PC-9 (cell line): ENCODE measurements at regions not wholly inside any gene's neighbourhood (a gene's known extent, or its start where the extent isn't known, plus 50 kb on each side); places are given as distances from the start of the nearest gene placed in this dataset.

ENCODE experiments used
- BruUV-seq: library from RNA; stranded (reverse); fragments of 400-500 nt; replicated peaks from 2 replicates; lab custom pipeline; 2021; lab: Mats Ljungman, UMichigan
- CTCF ChIA-PET: fragments of 300-600 bp; sonication (Branson Sonifier 250); formaldehyde crosslinking; loops from one replicate; lab custom pipeline; 2022; ENCODE audit warnings: antibody characterized with exemption; lab: Charles Lee
- POLR2A ChIA-PET: fragments of 300-600 bp; sonication (Branson Sonifier 250); formaldehyde crosslinking; loops from one replicate; lab custom pipeline; 2022; ENCODE audit warnings: antibody characterized with exemption; ENCODE audit not compliant: unreplicated experiment; lab: Charles Lee
- DNase-seq, 2 experiments: peaks; one replicate each; pipeline versions ENCODE4 v3.0.0 to v3.0.0-alpha.2; 2015 to 2022; ENCODE audit warnings: mixed read lengths in 1 of 2
- H2AFZ ChIP-seq: fragments of 200-600 bp; sonication (generic); 2 replicates; pipeline ENCODE4 v1.8.1; 2017; ENCODE audit warnings: antibody characterized with exemption
- H3F3A ChIP-seq: fragments of 200-600 bp; sonication (generic); 2 replicates; pipeline ENCODE4 v1.8.1; 2017; ENCODE audit warnings: antibody characterized with exemption, mild to moderate bottlenecking, low read depth; ENCODE audit not compliant: insufficient read depth
- H3K27ac ChIP-seq: fragments of 200-600 bp; sonication (generic); 2 replicates; pipeline ENCODE4 v1.6.1; 2016; ENCODE audit warnings: mixed run types
- H3K27me3 ChIP-seq: fragments of 200-600 bp; sonication (generic); 2 replicates; pipeline ENCODE4 v1.6.1; 2016; ENCODE audit warnings: low read depth, mixed run types; ENCODE audit not compliant: insufficient read depth
- H3K36me3 ChIP-seq: fragments of 200-600 bp; sonication (generic); 2 replicates; pipeline ENCODE4 v1.6.1; 2016; ENCODE audit warnings: low read depth, mixed run types
- H3K4me1 ChIP-seq: fragments of 200-600 bp; sonication (generic); replicated peaks from 2 replicates; pipeline ENCODE4 v1.6.1; 2016; ENCODE audit warnings: mixed run types; ENCODE audit not compliant: insufficient read depth
- H3K4me2 ChIP-seq: fragments of 200-600 bp; sonication (generic); 2 replicates; pipeline ENCODE4 v1.6.1; 2017; ENCODE audit warnings: mixed run types
- H3K4me3 ChIP-seq: fragments of 200-600 bp; sonication (generic); 2 replicates; pipeline ENCODE4 v1.6.1; 2016; ENCODE audit warnings: mixed run types
- H3K79me2 ChIP-seq: fragments of 200-600 bp; sonication (generic); 2 replicates; pipeline ENCODE4 v1.6.1; 2017; ENCODE audit warnings: low read depth, mixed run types
- H3K9me2 ChIP-seq: fragments of 200-600 bp; sonication (generic); 2 replicates; pipeline ENCODE4 v1.8.1; 2017; ENCODE audit warnings: mild to moderate bottlenecking; ENCODE audit not compliant: insufficient read depth
- H3K9me3 ChIP-seq: fragments of 200-600 bp; sonication (generic); 2 replicates; pipeline ENCODE4 v1.8.1; 2016; ENCODE audit warnings: low read depth; ENCODE audit not compliant: insufficient read depth
- H4K20me1 ChIP-seq: fragments of 200-600 bp; sonication (generic); 2 replicates; pipeline ENCODE4 v1.8.1; 2017; ENCODE audit not compliant: insufficient read depth
- EZH2 ChIP-seq: fragments of 200-600 bp; sonication (generic); IDR thresholded peaks from 2 replicates; pipeline ENCODE4 v1.8.0; 2017; ENCODE audit warnings: antibody characterized with exemption, low read depth
- intact Hi-C: fragments of 100-400 bp; cut with micrococcal nuclease; formaldehyde crosslinking; loops from one replicate; pipeline ENCODE4 v1.10.0; 2022; ENCODE audit not compliant: unreplicated experiment
- TF ChIP-seq, protein P1 (sequence below): fragments of 200-600 bp; sonication (generic); conservative IDR thresholded peaks from 2 replicates; pipeline ENCODE4 v1.6.1; 2017; ENCODE audit warnings: mixed run types, antibody characterized with exemption, mild to moderate bottlenecking, moderate library complexity

DNA sequence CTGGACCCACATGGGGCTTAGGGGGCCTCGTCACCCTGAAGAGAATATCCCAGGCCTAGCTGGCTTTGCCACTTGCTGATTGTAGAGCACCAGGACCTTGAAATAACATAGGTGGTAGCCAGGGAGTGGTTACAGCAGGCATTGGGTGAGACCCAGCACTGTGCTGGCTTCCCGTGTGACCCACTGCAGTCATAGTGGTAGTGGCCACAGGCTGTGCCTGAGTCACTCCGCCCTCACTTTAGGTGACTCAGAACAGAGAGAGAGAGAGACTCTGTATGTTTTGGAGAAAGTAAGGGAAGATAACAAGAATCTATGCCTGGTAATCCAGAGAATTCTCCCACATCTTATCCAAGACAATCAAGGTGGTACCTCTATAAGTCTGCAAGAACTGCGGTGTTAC, 98.7 kb upstream of the LHX8 start:
- Histone ChIP-seq H3K36me3 (no peaks in the 10 kb centered on the region), H3K79me2 (no peaks in the 10 kb centered on the region), H3K9me3 (no peaks in the 10 kb centered on the region), H3F3A (no peaks in the 10 kb centered on the region), H3K4me2 (no peak overlapping the region), H4K20me1 (no peaks in the 10 kb centered on the region), H3K27ac (no peak overlapping the region), H3K4me1 (no peaks in the 10 kb centered on the region), H3K9me2 (no peaks in the 10 kb centered on the region; the same call in 1 of the 2 replicates), H2AFZ (no peak overlapping the region), H3K27me3 (no peaks in the 10 kb centered on the region), H3K4me3 (no peak overlapping the region)
- DNase-seq, result no peak
- ChIA-PET CTCF (no interaction called here), POLR2A (no interaction called here)
- TF ChIP-seq, protein P1, sequence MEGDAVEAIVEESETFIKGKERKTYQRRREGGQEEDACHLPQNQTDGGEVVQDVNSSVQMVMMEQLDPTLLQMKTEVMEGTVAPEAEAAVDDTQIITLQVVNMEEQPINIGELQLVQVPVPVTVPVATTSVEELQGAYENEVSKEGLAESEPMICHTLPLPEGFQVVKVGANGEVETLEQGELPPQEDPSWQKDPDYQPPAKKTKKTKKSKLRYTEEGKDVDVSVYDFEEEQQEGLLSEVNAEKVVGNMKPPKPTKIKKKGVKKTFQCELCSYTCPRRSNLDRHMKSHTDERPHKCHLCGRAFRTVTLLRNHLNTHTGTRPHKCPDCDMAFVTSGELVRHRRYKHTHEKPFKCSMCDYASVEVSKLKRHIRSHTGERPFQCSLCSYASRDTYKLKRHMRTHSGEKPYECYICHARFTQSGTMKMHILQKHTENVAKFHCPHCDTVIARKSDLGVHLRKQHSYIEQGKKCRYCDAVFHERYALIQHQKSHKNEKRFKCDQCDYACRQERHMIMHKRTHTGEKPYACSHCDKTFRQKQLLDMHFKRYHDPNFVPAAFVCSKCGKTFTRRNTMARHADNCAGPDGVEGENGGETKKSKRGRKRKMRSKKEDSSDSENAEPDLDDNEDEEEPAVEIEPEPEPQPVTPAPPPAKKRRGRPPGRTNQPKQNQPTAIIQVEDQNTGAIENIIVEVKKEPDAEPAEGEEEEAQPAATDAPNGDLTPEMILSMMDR, result no peak
- no peak for TF ChIP-seq EZH2
- BruUV-seq, result no TSS peak
- intact Hi-C loops, result no loop called here

DNA sequence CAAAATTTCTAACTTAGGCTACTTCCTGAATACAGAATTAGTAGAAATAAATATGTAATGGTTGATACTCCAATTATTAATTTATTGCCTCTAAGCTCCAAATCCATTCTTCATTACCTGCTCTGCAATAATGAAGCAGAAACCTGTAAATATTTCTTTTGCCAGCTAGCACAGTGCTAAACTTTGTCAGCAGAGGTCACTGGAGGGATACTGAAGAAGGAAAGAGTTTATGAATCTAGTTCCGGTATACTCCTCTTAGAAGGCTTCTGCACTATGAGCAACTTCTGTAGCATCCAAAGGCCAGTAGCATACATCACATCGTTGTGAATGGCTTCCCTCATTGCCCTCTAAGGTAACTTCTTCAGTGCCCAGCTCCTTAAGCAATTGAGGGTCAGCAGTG, 81.0 kb upstream of the LHX8 start:
- ChIA-PET CTCF (no interaction called here), POLR2A (no interaction called here)
- H3K79me2 ChIP-seq, result no peaks in the 10 kb centered on the region
- no peak overlapping the region for H3K4me2 ChIP-seq
- no peaks in the 10 kb centered on the region for H4K20me1 ChIP-seq
- no TSS peak for BruUV-seq
- H2AFZ ChIP-seq, result no peak overlapping the region
- no peaks in the 10 kb centered on the region for H3F3A ChIP-seq
- intact Hi-C loops, result no loop called here
- no peak overlapping the region for H3K4me3 ChIP-seq
- H3K27ac ChIP-seq, result no peak overlapping the region
- no peaks in the 10 kb centered on the region for H3K36me3 ChIP-seq
- TF ChIP-seq EZH2, result no peak
- TF ChIP-seq, protein P1, result no peak; the same call in 1 of the 2 replicates
- H3K4me1 ChIP-seq, result no peaks in the 10 kb centered on the region
- no peaks in the 10 kb centered on the region for H3K9me2 ChIP-seq
- H3K9me3 ChIP-seq, result no peaks in the 10 kb centered on the region
- no peak for DNase-seq
- H3K27me3 ChIP-seq, result no peaks in the 10 kb centered on the region

DNA sequence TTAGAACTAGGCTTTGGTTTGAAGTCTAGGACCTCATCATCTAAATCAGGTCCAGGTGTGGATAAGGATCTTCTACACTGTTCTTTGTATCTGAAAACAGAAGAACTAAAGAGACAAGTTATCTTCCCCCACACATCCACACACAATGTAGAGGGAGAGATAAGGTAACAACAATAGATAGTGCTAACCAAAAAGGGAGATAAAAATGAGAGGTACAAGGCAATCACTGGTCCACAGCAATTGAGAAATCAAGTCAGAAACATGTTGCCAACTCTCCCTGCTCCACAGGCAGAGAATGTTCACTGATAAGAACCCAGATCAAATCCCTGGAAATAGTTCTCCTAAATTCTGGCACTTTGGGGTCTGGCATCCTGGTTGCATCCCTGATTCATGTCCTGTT, 75.8 kb upstream of the LHX8 start:
- Histone ChIP-seq H3F3A (no peaks in the 10 kb centered on the region), H3K9me3 (no peaks in the 10 kb centered on the region), H2AFZ (no peak overlapping the region), H3K9me2 (no peaks in the 10 kb centered on the region), H3K27me3 (no peaks in the 10 kb centered on the region), H3K27ac (no peak overlapping the region), H3K4me3 (no peak overlapping the region), H3K4me2 (no peak overlapping the region), H3K4me1 (no peaks in the 10 kb centered on the region), H3K36me3 (no peaks in the 10 kb centered on the region), H4K20me1 (no peaks in the 10 kb centered on the region), H3K79me2 (no peaks in the 10 kb centered on the region)
- no TSS peak for BruUV-seq
- POLR2A ChIA-PET, result no interaction called here
- CTCF ChIA-PET, result no interaction called here
- no peak for DNase-seq
- intact Hi-C loops, result no loop called here
- TF ChIP-seq, protein P1, result no peak
- TF ChIP-seq EZH2, result no peak
